HEK293 (cell line): ENCODE measurements at regions not wholly inside any gene's neighbourhood (a gene's known extent, or its start where the extent isn't known, plus 50 kb on each side); places are given as distances from the start of the nearest gene placed in this dataset.
"Not testable (repeated sequence)": the region's sequence is repeated elsewhere in the genome, so short reads cannot be mapped to it uniquely, and the experiment has no call there.

Experiments
- CTCF ChIA-PET: fragments of 350-600 bp; formaldehyde crosslinking; extraction: SDS; loops from one replicate; lab custom pipeline; 2021; ENCODE audit warnings: antibody characterized with exemption; lab: Yijun Ruan, JAX
- POLR2A ChIA-PET: fragments of 300-600 bp; formaldehyde crosslinking; extraction: SDS; loops from one replicate; lab custom pipeline; 2020; ENCODE audit warnings: antibody characterized with exemption, inconsistent platforms; lab: Yijun Ruan, JAX
- H3K27ac ChIP-seq: fragments of 200-500 bp; sonication (Bioruptor generic); 2 replicates; pipeline ENCODE4 v1.5.1; 2014; ENCODE audit warnings: low read depth, low read length, control low read depth, inconsistent platforms; ENCODE audit errors: extremely low read depth
- H3K36me3 ChIP-seq, 2 experiments: fragments of 200-500 bp in 1 of 2; sonication (Bioruptor generic) in 1 of 2; 1 replicate in 1 of 2; 2 replicates in 1 of 2; pipeline ENCODE4 v1.5.1; 2014 to 2017; ENCODE audit warnings: inconsistent platforms in 2 of 2, low read length in 2 of 2; ENCODE audit not compliant: control insufficient read depth in 2 of 2, insufficient read depth in 1 of 2
- H3K4me1 ChIP-seq: fragments of 200-500 bp; sonication (Bioruptor generic); 2 replicates; pipeline ENCODE4 v1.5.1; 2014; ENCODE audit warnings: mild to moderate bottlenecking, low read length, inconsistent platforms; ENCODE audit not compliant: control insufficient read depth, insufficient read depth
- H3K4me3 ChIP-seq: 2 replicates; pipeline ENCODE4 v1.5.1; 2011; ENCODE audit warnings: low read depth, mild to moderate bottlenecking, control low read depth, low read length, moderate library complexity
- H3K9me3 ChIP-seq: fragments of 200-500 bp; sonication (Bioruptor generic); 2 replicates; pipeline ENCODE4 v1.5.1; 2014; ENCODE audit warnings: low read depth, low read length, inconsistent platforms; ENCODE audit not compliant: control insufficient read depth, insufficient read depth
- BCL11B ChIP-seq: fragments of 450-650 bp; formaldehyde crosslinking; IDR thresholded peaks from 2 replicates; pipeline ENCODE4 v1.5.1; 2016; ENCODE audit warnings: low read depth, missing biosample characterization, missing genetic modification characterization
- GFI1B ChIP-seq: fragments of 450-650 bp; formaldehyde crosslinking; IDR thresholded peaks from 2 replicates; pipeline ENCODE4 v1.5.1; 2016; ENCODE audit warnings: missing biosample characterization, missing genetic modification characterization
- GLI2 ChIP-seq: fragments of 450-650 bp; formaldehyde crosslinking; IDR thresholded peaks from 2 replicates; pipeline ENCODE4; 2017; ENCODE audit warnings: missing biosample characterization, missing genetic modification characterization, low read depth, borderline replicate concordance
- HIC1 ChIP-seq: fragments of 450-650 bp; formaldehyde crosslinking; IDR thresholded peaks from 2 replicates; pipeline ENCODE4 v1.5.1; 2016; ENCODE audit warnings: missing biosample characterization, missing genetic modification characterization
- HOXC10 ChIP-seq: sonication (generic); formaldehyde crosslinking; IDR thresholded peaks from 2 replicates; pipeline ENCODE4 v1.8.1; 2023; ENCODE audit warnings: mild to moderate bottlenecking, missing genetic modification reagents
- YY2 ChIP-seq: fragments of 450-650 bp; formaldehyde crosslinking; IDR thresholded peaks from 2 replicates; pipeline ENCODE4 v1.5.1; 2016; ENCODE audit warnings: missing biosample characterization, missing genetic modification characterization
- ZBTB7A ChIP-seq: fragments of 450-650 bp; formaldehyde crosslinking; IDR thresholded peaks from 2 replicates; pipeline ENCODE4 v1.5.1; 2016; ENCODE audit warnings: low read depth, missing biosample characterization, missing genetic modification characterization
- ZNF18 ChIP-seq: fragments of 450-650 bp; formaldehyde crosslinking; IDR thresholded peaks from 2 replicates; pipeline ENCODE4 v1.5.1; 2016; ENCODE audit warnings: missing biosample characterization, missing genetic modification characterization
- ZNF24 ChIP-seq: fragments of 450-650 bp; formaldehyde crosslinking; IDR thresholded peaks from 2 replicates; pipeline ENCODE4 v1.5.1; 2016; ENCODE audit warnings: missing biosample characterization, missing genetic modification characterization
- ZNF311 ChIP-seq: fragments of 450-650 bp; formaldehyde crosslinking; IDR thresholded peaks from 2 replicates; pipeline ENCODE4 v1.5.1; 2017; ENCODE audit warnings: missing biosample characterization, missing genetic modification characterization, borderline replicate concordance
- ZNF341 ChIP-seq: fragments of 450-650 bp; formaldehyde crosslinking; IDR thresholded peaks from 2 replicates; pipeline ENCODE4; 2016; ENCODE audit warnings: low read depth, missing biosample characterization, missing genetic modification characterization
- ZNF501 ChIP-seq: fragments of 450-650 bp; formaldehyde crosslinking; IDR thresholded peaks from 2 replicates; pipeline ENCODE4 v1.5.1; 2016; ENCODE audit warnings: missing biosample characterization, missing genetic modification characterization
- ZNF518A ChIP-seq: fragments of 450-650 bp; formaldehyde crosslinking; conservative IDR thresholded peaks from 2 replicates; pipeline ENCODE4 v1.5.1; 2016; ENCODE audit warnings: low read depth, missing biosample characterization, missing genetic modification characterization
- ZNF585B ChIP-seq: fragments of 450-650 bp; formaldehyde crosslinking; IDR thresholded peaks from 2 replicates; pipeline ENCODE4 v1.5.1; 2016; ENCODE audit warnings: missing biosample characterization, missing genetic modification characterization
- ZNF621 ChIP-seq: fragments of 450-650 bp; formaldehyde crosslinking; IDR thresholded peaks from 2 replicates; pipeline ENCODE4 v1.5.1; 2017; ENCODE audit warnings: missing biosample characterization, missing genetic modification characterization
- ZNF623 ChIP-seq: fragments of 450-650 bp; formaldehyde crosslinking; IDR thresholded peaks from 2 replicates; pipeline ENCODE4 v1.5.1; 2016; ENCODE audit warnings: missing biosample characterization, missing genetic modification characterization
- ZNF629 ChIP-seq: fragments of 450-650 bp; formaldehyde crosslinking; IDR thresholded peaks from 2 replicates; pipeline ENCODE4 v1.5.1; 2017; ENCODE audit warnings: missing biosample characterization, missing genetic modification characterization
- ZNF701 ChIP-seq: fragments of 450-650 bp; formaldehyde crosslinking; IDR thresholded peaks from 2 replicates; pipeline ENCODE4 v1.5.1; 2016; ENCODE audit warnings: missing biosample characterization, missing genetic modification characterization
- ZNF792 ChIP-seq: fragments of 450-650 bp; formaldehyde crosslinking; IDR thresholded peaks from 2 replicates; pipeline ENCODE4 v1.5.1; 2016; ENCODE audit warnings: missing biosample characterization, missing genetic modification characterization
- ZSCAN23 ChIP-seq: fragments of 450-650 bp; formaldehyde crosslinking; IDR thresholded peaks from 2 replicates; pipeline ENCODE4 v1.5.1; 2016; ENCODE audit warnings: missing biosample characterization, missing genetic modification characterization

- peak; percentile 80 for TF ChIP-seq ZNF629
- TF ChIP-seq ZNF623 (tag by site-specific recombination) = no peak
These were observed 65.6 kb upstream of the MKI67 start (continued) for GRCh38 chr10:128191847-128192246.

GRCh38 chr10:128201826-128202225, 75.6 kb upstream of the MKI67 start:
- peak; percentile 64 for TF ChIP-seq ZNF585B (tag by site-specific recombination)
- H3K4me3 ChIP-seq, H3K9me3 ChIP-seq, H3K36me3 ChIP-seq, POLR2A ChIA-PET, H3K27ac ChIP-seq, H3K4me1 ChIP-seq: not testable (repeated sequence)
- CTCF ChIA-PET = interaction anchor here (1.4 kb wide), 1 partner anchor 10 kb away, joined by 5 read pairs; no protein-coding TSS in a partner anchor

- Histone ChIP-seq H3K36me3 (no peaks in the 10 kb centered on the region), H3K9me3 (no peaks in the 10 kb centered on the region), H3K27ac (no peak overlapping the region), H3K4me3 (no peak overlapping the region), H3K4me1 (no peaks in the 10 kb centered on the region)
- ChIA-PET CTCF (no interaction called here), POLR2A (no interaction called here)
- TF ChIP-seq BCL11B (tag by site-specific recombination) = no peak
- TF ChIP-seq YY2 = no peak
- TF ChIP-seq ZNF18 (tag by site-specific recombination) = no peak
- no peak for TF ChIP-seq ZNF341 (tag by site-specific recombination)
- no peak for TF ChIP-seq ZNF24 (tag by site-specific recombination)
- TF ChIP-seq ZNF621 (tag by site-specific recombination) = no peak
- no peak for TF ChIP-seq ZNF701 (tag by site-specific recombination)
- TF ChIP-seq HIC1 (tag by site-specific recombination) = no peak
- TF ChIP-seq ZNF518A = no peak
- no peak for TF ChIP-seq ZNF501 (tag by site-specific recombination)
- TF ChIP-seq ZSCAN23 (tag by site-specific recombination) = no peak
- no peak for TF ChIP-seq ZNF792 (tag by site-specific recombination)
- TF ChIP-seq GLI2 (tag by site-specific recombination) = no peak
- TF ChIP-seq HOXC10 = no peak
- TF ChIP-seq ZBTB7A (tag by site-specific recombination) = no peak
- no peak for TF ChIP-seq ZNF311 (tag by site-specific recombination)
- no peak for TF ChIP-seq GFI1B (tag by site-specific recombination)
These were observed 76.8 kb upstream of the MKI67 start for GRCh38 chr10:128203028-128203427.

GRCh38 chr10:128205591-128205990, 79.4 kb upstream of the MKI67 start:
- H3K9me3 ChIP-seq, H3K36me3 ChIP-seq, H3K27ac ChIP-seq, H3K4me1 ChIP-seq, POLR2A ChIA-PET, H3K4me3 ChIP-seq: not testable (repeated sequence)
- CTCF ChIA-PET = interaction anchor here (1.0 kb wide), 1 partner anchor 11 kb away, joined by 4 read pairs; no protein-coding TSS in a partner anchor
